ENCODE measurements at regions not wholly inside any gene's neighbourhood (a gene's known extent, or its start where the extent isn't known, plus 50 kb on each side); places are given as distances from the start of the nearest gene placed in this dataset.
A peak's percentile ranks its signal among the peaks of the same experiment; 100 is the strongest.

GRCh38 chr9:13354733-13355132 is 75.2 kb upstream of the MPDZ start:
- no peak overlapping the region for H3K4me3 ChIP-seq
- no peak overlapping the region for H3K27ac ChIP-seq
- no peak for TF ChIP-seq CTCF (IDR thresholded peaks at IDR 0.05)
- DNase-seq (ENCODE audit: low spot score), result no peak

GRCh38 chr9:13352451-13352979 is 73.0 kb upstream of the MPDZ start:
- no peak overlapping the region for H3K27ac ChIP-seq
- no peak for DNase-seq (ENCODE audit: low spot score)
- no peak overlapping the region for H3K4me3 ChIP-seq
- no peak for TF ChIP-seq CTCF (IDR thresholded peaks at IDR 0.05)

- peak; percentile 53 for TF ChIP-seq CTCF (IDR thresholded peaks at IDR 0.05)
- Histone ChIP-seq H3K4me3 (no peak overlapping the region), H3K27ac (no peak overlapping the region)
- DNase-seq (ENCODE audit: low spot score), result no peak
These were observed 72.4 kb upstream of the MPDZ start for GRCh38 chr9:13351778-13352386.

- no peak overlapping the region for H3K4me3 ChIP-seq
- H3K27ac ChIP-seq, result no peak overlapping the region
- TF ChIP-seq CTCF (IDR thresholded peaks at IDR 0.05), result no peak
- DNase-seq (ENCODE audit: low spot score), result no peak
These were observed 53.1 kb upstream of the MPDZ start for GRCh38 chr9:13332571-13332970.

GRCh38 chr9:13331320-13331719 is 51.8 kb upstream of the MPDZ start:
- DNase-seq (ENCODE audit: low spot score), result no peak
- no peak for TF ChIP-seq CTCF (IDR thresholded peaks at IDR 0.05)
- H3K4me3 ChIP-seq, result no peak overlapping the region
- no peak overlapping the region for H3K27ac ChIP-seq

- no peak overlapping the region for H3K4me3 ChIP-seq
- no peak overlapping the region for H3K27ac ChIP-seq
- TF ChIP-seq CTCF (IDR thresholded peaks at IDR 0.05), result no peak
- peak; percentile 75 for DNase-seq (ENCODE audit: low spot score)
These were observed 51.0 kb upstream of the MPDZ start for GRCh38 chr9:13330396-13331004.
